ENCODE measurements at regions not wholly inside any gene's neighbourhood (a gene's known extent, or its start where the extent isn't known, plus 50 kb on each side); places are given as distances from the start of the nearest gene placed in this dataset.

DNA sequence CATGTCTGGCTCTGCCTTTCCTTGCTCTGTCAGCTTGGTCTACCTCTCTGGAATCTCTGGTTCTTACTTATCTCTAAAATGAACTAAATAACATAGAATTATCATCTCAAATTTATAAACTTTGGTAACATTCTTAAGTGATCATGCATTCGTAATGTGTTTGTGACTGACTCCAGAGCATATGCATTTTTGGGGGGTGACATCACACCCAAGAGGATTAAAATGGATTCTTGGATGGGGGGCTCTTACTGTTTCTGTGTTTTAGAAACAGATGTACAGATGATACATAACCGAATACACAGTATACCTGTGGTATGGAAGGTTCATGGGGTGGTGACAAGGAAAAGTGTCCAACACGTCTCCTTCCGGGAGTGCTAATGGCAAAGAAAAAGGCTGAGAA is 1162.1 kb downstream of the VRK1 start:
- TF ChIP-seq ZFX (IDR thresholded peaks at IDR 0.05): no peak
- TF ChIP-seq, protein P1, sequence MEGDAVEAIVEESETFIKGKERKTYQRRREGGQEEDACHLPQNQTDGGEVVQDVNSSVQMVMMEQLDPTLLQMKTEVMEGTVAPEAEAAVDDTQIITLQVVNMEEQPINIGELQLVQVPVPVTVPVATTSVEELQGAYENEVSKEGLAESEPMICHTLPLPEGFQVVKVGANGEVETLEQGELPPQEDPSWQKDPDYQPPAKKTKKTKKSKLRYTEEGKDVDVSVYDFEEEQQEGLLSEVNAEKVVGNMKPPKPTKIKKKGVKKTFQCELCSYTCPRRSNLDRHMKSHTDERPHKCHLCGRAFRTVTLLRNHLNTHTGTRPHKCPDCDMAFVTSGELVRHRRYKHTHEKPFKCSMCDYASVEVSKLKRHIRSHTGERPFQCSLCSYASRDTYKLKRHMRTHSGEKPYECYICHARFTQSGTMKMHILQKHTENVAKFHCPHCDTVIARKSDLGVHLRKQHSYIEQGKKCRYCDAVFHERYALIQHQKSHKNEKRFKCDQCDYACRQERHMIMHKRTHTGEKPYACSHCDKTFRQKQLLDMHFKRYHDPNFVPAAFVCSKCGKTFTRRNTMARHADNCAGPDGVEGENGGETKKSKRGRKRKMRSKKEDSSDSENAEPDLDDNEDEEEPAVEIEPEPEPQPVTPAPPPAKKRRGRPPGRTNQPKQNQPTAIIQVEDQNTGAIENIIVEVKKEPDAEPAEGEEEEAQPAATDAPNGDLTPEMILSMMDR (conservative IDR thresholded peaks at IDR 0.05): no peak
- no peak overlapping the region for H3K27ac ChIP-seq

DNA sequence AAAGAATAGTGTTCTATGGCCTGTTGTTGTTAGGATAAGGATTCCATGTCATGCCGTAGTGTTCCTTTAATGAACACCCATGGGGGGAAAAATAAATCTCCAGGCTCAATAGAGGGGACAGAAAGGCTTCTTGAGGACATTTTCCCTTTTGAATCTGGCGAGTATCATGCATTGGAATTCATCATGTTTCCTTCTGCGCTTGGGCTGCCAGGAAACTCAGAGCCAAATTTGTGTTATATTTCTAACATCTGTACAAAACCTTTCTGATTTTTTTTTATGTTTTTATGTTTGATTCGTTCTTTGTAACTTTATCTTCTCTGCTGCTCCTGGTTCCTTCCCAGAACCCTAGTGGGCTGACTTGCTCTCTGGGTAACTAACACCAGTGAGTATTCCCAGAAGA is 1163.3 kb downstream of the VRK1 start:
- H3K27ac ChIP-seq: no peak overlapping the region
- no peak for TF ChIP-seq ZFX (IDR thresholded peaks at IDR 0.05)
- TF ChIP-seq, protein P1 (conservative IDR thresholded peaks at IDR 0.05): no peak

DNA sequence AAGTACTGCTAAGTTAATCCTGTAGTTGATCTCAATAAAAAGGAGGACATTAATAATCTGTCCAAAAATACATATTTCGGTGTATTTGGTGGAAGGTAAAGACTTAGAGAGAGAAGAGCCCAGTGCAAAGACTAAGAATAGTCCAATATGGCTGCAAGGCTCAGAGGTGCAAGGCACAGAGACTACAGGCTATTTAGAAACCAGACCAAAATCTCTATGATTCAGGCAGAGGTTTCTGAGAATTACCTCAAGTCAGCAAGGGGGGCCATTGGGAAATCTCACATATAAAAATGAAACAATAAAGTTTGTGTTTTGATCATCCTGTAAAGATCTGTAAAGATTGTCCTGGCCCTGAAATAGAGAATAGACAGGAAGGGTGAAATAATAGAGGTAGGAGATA is 1173.0 kb downstream of the VRK1 start:
- TF ChIP-seq, protein P1 (conservative IDR thresholded peaks at IDR 0.05): no peak
- no peak for TF ChIP-seq ZFX (IDR thresholded peaks at IDR 0.05)

DNA sequence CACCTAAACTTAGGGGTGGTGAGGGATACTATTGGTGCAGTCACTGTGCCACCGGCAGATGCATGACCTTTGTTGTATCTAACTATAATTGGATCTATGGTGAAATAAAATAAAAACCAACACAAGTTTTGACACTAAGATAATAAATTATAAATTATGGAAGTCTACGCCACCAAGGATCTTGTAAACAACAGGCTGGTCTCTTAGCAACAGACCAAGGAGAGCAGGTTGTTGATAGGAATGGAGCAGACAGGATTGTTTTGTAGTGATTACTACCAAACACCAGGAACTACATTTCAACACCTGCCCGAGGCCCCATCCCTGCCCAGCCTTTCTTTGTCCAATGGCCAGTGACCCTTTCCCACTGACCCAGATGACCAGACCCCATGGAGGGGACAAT is 1178.0 kb downstream of the VRK1 start:
- TF ChIP-seq ZFX (IDR thresholded peaks at IDR 0.05): no peak
- TF ChIP-seq, protein P1 (conservative IDR thresholded peaks at IDR 0.05): no peak
- no peak overlapping the region for H3K27ac ChIP-seq

More for the DNA sequence above, 1173.0 kb downstream of the VRK1 start:
- H3K27ac ChIP-seq: no peak overlapping the region

DNA sequence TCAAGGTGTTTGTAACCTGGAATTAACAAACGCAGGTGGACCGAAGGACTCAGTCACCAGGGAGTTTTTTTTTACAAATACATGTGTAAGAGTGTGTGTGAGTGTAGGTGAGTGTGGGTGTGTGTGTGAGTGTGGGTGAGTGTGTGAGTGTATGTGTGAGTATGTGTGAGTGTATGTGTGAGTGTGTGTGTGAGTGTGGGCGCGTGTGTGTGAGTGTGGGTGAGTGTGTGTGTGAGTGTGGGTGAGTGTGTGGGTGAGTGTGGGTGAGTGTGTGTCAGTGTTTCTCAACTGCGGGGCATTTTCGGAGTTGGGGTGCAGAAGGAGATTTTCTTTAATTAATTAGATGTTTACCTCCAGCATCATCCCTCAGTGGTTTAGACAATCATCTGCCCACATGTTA is 1178.8 kb downstream of the VRK1 start:
- H3K27ac ChIP-seq: no peak overlapping the region
- no peak for TF ChIP-seq ZFX (IDR thresholded peaks at IDR 0.05)
- TF ChIP-seq, protein P1 (conservative IDR thresholded peaks at IDR 0.05): no peak

DNA sequence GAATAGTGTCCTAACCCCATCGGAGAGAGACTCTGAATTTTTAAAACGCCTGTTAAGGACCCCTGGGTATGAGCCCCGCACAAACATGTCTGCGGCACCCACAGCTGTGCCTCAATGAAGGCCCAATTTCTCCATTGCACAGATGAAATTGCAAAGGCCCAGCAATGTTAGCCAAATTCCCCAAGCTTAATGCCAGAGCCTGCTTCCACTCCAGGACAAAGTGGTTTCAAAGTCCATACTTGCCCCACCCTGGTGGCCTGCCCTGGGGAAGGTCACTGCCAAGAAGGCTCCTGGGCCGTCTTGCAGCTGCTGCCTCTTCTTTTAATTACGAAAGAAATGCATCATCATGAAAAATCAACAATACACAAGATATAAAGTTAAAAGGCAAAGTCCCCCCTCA is 1179.7 kb downstream of the VRK1 start:
- no peak overlapping the region for H3K27ac ChIP-seq

DNA sequence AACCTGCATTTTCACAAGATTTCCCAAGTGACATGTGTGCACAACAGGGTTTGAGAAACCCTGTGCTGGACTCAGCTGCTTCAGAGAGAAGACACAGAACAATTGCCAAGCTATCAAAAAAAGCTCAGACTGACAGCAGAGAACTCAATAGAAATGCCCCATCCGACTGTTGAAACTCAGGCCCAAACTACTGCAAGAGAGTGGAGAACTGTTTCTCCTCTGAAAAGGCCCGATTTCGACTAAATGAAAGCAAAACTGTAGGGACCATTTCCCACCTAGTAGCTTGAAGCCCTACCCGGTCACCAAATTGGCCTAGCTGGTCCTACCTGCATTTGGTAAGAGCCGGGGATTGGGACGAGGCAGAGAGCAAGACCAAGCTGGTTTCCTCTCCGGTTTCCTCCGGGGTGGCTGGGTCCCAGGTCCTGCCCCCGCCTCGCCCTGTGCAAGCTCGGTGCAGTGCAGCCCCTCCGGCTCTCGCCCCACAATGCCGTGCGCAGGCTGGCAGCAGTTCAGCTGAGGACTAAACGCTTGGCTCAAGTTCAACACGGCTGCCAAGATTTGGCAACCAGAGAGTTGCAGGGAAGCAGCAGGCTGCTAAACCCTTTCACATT is 1180.6 kb downstream of the VRK1 start:
- TF ChIP-seq ZFX (IDR thresholded peaks at IDR 0.05): no peak
- H3K27ac ChIP-seq: no peak overlapping the region

More for the DNA sequence above, 1179.7 kb downstream of the VRK1 start:
- TF ChIP-seq, protein P1 (conservative IDR thresholded peaks at IDR 0.05): no peak
- no peak for TF ChIP-seq ZFX (IDR thresholded peaks at IDR 0.05)

DNA sequence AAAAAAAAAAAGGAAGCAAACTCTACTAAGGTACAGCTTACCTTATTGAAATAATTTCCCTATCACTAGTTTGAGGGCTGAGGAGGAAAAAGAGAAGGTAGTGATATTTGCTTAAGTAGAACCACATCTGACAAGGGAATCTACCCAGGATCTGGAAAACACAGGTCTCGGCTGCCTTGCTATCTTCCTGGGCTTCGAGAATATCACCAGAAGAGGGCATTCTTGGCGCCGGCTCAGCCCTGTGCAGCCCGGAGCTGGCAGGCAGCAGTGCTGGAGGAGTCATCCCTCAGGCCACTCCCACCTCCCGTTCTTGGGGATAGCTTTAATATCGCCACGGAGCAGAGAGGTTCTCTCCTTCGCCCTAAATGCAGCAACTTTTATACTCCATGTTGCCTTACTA is 1181.2 kb downstream of the VRK1 start:
- TF ChIP-seq, protein P1 (conservative IDR thresholded peaks at IDR 0.05): peak; percentile 62
- no peak for TF ChIP-seq ZFX (IDR thresholded peaks at IDR 0.05)
- no peak overlapping the region for H3K27ac ChIP-seq
